Fibroblast of mammary gland (primary cell): ENCODE measurements at regions not wholly inside any gene's neighbourhood (a gene's known extent, or its start where the extent isn't known, plus 50 kb on each side); places are given as distances from the start of the nearest gene placed in this dataset.
A peak's percentile ranks its signal among the peaks of the same experiment; 100 is the strongest.

ENCODE experiments used
- DNase-seq: peaks from one replicate; pipeline ENCODE4 v3.0.0-alpha.2; 2010; ENCODE audit warnings: low read depth
- H3K4me3 ChIP-seq: 2 replicates; pipeline ENCODE4 v1.5.1; 2011; ENCODE audit warnings: low read depth, mild to moderate bottlenecking, low read length, moderate library complexity; ENCODE audit not compliant: control insufficient read depth
- TF ChIP-seq, protein P1 (sequence below): conservative IDR thresholded peaks from 2 replicates; pipeline ENCODE4 v1.5.1; 2011; ENCODE audit warnings: low read depth, low read length, inconsistent platforms; ENCODE audit not compliant: control insufficient read depth, insufficient read depth

DNA sequence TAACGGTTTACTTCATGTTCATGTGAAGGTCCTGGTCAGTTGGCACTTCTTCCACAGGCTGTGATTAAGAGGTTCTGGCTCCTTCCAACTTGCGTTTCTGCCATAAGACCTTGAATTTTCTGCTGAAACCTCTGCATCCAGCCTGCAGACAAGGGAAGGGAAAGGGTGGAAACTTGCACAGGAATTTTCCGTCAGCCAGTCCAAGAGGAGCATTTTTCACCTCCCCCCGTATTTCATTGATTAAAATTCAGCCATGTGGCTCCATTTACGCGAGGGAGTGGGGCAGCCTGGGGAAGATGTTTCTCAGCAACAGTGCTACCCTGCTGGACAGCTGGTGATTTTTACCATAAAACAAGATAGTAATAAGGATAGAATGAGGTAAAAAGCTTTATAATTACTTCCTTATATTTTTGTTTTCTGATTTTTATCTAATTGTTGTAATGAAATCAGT, 101.5 kb upstream of the SMIM36 start:
- TF ChIP-seq, protein P1, sequence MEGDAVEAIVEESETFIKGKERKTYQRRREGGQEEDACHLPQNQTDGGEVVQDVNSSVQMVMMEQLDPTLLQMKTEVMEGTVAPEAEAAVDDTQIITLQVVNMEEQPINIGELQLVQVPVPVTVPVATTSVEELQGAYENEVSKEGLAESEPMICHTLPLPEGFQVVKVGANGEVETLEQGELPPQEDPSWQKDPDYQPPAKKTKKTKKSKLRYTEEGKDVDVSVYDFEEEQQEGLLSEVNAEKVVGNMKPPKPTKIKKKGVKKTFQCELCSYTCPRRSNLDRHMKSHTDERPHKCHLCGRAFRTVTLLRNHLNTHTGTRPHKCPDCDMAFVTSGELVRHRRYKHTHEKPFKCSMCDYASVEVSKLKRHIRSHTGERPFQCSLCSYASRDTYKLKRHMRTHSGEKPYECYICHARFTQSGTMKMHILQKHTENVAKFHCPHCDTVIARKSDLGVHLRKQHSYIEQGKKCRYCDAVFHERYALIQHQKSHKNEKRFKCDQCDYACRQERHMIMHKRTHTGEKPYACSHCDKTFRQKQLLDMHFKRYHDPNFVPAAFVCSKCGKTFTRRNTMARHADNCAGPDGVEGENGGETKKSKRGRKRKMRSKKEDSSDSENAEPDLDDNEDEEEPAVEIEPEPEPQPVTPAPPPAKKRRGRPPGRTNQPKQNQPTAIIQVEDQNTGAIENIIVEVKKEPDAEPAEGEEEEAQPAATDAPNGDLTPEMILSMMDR = no peak
- no peak overlapping the region for H3K4me3 ChIP-seq
- DNase-seq = peak; percentile 44

- DNase-seq = peak; percentile 40
- TF ChIP-seq, protein P1 = no peak
- no peak overlapping the region for H3K4me3 ChIP-seq
Measured at GRCh38 chr17:55607731-55608341, 96.6 kb upstream of the SMIM36 start.

- DNase-seq = no peak
- H3K4me3 ChIP-seq = no peak overlapping the region
- TF ChIP-seq, protein P1 = no peak
Measured at GRCh38 chr17:55606488-55606815, 95.2 kb upstream of the SMIM36 start.

GRCh38 chr17:55605705-55606487, 94.6 kb upstream of the SMIM36 start:
- no peak overlapping the region for H3K4me3 ChIP-seq
- TF ChIP-seq, protein P1 = no peak
- no peak for DNase-seq

DNA sequence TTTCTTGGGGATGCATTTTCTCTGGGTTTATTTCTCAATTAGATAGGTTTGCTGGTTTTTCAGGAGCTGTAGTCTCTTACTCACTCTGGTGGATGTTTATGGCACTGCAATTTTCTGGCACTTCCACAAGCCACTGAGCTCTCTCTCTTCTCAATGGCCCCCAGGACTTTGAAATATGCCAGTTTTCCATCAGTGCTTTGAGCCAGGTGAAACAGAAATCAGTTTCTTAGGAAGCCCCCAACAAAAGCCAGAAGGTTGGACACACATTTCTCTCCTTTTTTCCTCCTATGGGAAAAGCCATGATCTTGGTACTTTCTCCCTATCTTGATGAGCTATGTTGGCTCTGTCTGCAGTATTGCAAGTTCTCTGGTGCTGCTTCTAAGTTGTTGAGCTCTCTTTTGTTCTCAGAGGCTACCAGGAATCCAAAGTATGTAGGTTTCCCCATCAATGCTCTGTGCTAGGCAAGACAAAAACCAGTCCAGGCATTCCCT, 90.7 kb upstream of the SMIM36 start:
- H3K4me3 ChIP-seq = no peak overlapping the region
- peak; percentile 70 for DNase-seq
- TF ChIP-seq, protein P1 = peak; percentile 91

DNA sequence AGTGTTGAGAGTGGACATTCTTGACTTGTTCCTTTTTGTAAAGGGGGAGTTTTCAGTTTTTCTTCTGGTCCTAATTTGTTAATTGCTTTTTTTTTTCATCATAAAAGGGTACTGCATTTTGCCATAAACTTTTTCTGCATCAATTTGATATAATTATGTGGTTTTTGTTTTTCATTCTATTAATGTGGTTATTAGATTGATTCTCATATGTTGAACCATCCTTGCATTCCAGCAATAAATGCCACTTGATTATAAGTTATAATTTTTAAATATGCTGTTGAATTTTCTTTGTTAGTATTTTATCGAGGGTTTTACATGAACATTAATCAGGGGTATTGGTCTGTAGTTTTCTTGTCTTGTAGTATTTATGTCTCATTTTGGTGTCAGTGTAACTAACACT, 87.2 kb upstream of the SMIM36 start:
- no peak overlapping the region for H3K4me3 ChIP-seq
- TF ChIP-seq, protein P1 = no peak
- no peak for DNase-seq
